ENCODE measurements at regions not wholly inside any gene's neighbourhood (a gene's known extent, or its start where the extent isn't known, plus 50 kb on each side); places are given as distances from the start of the nearest gene placed in this dataset.

GRCh38 chr3:153892126-153892525 lies 229.1 kb upstream of the ARHGEF26 start:
- no peak for TF ChIP-seq POLR2A (IDR thresholded peaks at IDR 0.05; ENCODE audit: low read depth)
- no peak for TF ChIP-seq EP300 (IDR thresholded peaks at IDR 0.05)
- TF ChIP-seq CTCF (IDR thresholded peaks at IDR 0.05), result no peak
- TF ChIP-seq POLR2AphosphoS5 (IDR thresholded peaks at IDR 0.05), result no peak

Measured in esophagus muscularis mucosa (tissue), 4 donors.